Thyroid gland (tissue), 4 donors: ENCODE measurements at regions not wholly inside any gene's neighbourhood (a gene's known extent, or its start where the extent isn't known, plus 50 kb on each side); places are given as distances from the start of the nearest gene placed in this dataset.

ENCODE experiments used
- POLR2A ChIP-seq, 2 donors: fragments of 450-650 bp; IDR thresholded peaks; one replicate each; pipeline ENCODE4 v1.6.1; 2017; ENCODE audit warnings: antibody characterized with exemption in 2 of 2, mild to moderate bottlenecking in 2 of 2, moderate library complexity in 1 of 2
- TF ChIP-seq, protein P1 (sequence below), 6 experiments: fragments of 200-600 bp in 3 of 6; fragments of 450-650 bp in 3 of 6; sonication (generic) in 3 of 6; IDR thresholded peaks; one replicate each; pipeline ENCODE4 v1.5.1; 2016 to 2019; ENCODE audit warnings: antibody characterized with exemption in 6 of 6, mild to moderate bottlenecking in 2 of 6, inconsistent platforms in 1 of 6, moderate library complexity in 1 of 6

DNA sequence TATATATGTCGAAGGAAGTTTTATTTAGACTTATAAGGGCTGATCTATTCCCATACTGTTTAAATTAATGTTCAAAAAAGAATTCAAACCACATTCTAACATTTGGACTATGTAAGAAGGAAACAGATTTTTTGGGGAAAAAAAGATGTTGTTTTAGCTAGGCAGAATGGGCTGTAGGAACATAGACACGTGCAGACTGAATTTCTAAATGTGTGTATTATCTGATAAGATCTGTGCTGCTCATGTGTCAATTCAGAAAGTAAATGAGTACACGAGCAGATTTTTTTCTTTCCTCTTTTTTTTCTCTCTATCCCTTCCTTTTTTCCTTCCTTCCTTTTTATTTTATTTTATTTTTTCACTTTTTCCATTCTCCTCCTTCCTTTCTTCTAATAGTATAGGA lies 259.5 kb upstream of the KCNH8 start:
- TF ChIP-seq, protein P1, sequence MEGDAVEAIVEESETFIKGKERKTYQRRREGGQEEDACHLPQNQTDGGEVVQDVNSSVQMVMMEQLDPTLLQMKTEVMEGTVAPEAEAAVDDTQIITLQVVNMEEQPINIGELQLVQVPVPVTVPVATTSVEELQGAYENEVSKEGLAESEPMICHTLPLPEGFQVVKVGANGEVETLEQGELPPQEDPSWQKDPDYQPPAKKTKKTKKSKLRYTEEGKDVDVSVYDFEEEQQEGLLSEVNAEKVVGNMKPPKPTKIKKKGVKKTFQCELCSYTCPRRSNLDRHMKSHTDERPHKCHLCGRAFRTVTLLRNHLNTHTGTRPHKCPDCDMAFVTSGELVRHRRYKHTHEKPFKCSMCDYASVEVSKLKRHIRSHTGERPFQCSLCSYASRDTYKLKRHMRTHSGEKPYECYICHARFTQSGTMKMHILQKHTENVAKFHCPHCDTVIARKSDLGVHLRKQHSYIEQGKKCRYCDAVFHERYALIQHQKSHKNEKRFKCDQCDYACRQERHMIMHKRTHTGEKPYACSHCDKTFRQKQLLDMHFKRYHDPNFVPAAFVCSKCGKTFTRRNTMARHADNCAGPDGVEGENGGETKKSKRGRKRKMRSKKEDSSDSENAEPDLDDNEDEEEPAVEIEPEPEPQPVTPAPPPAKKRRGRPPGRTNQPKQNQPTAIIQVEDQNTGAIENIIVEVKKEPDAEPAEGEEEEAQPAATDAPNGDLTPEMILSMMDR (IDR thresholded peaks at IDR 0.05) = no peak
- no peak for TF ChIP-seq POLR2A (IDR thresholded peaks at IDR 0.05)
